NCI-H524 (cell line): ENCODE measurements at regions not wholly inside any gene's neighbourhood (a gene's known extent, or its start where the extent isn't known, plus 50 kb on each side); places are given as distances from the start of the nearest gene placed in this dataset.
A peak's percentile ranks its signal among the peaks of the same experiment; 100 is the strongest.

Source experiments
- DNase-seq, 2 experiments: peaks; one replicate each; lab custom pipeline; 2025; lab: John Stamatoyannopoulos, UW

DNA sequence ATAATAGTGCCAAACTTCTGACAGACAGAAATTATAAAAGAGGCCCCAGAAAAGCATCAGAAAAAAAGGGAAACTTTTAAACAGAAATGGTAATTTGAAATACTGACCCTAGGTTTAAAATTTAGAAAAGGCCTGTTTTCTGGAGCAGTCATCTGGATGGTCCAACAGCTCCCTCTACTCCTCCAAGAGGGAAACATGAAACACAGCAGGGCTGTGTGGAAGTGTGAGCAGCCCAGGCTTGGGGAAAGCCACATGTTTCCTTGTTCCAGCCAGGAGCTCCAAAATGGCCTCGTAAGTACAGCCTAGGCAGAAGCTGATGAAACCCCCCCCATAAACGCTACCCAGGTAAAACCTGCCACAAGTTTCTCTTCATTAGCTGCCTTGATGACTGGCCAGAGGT, 499.3 kb upstream of the ADAMTS16 start:
- peak; percentile 58 to 84 for DNase-seq

GRCh38 chr5:4642525-4642924, 497.6 kb upstream of the ADAMTS16 start:
- DNase-seq = no peak

GRCh38 chr5:4643190-4643589, 496.9 kb upstream of the ADAMTS16 start:
- no peak for DNase-seq

GRCh38 chr5:4643960-4644359, 496.2 kb upstream of the ADAMTS16 start:
- no peak for DNase-seq

DNA sequence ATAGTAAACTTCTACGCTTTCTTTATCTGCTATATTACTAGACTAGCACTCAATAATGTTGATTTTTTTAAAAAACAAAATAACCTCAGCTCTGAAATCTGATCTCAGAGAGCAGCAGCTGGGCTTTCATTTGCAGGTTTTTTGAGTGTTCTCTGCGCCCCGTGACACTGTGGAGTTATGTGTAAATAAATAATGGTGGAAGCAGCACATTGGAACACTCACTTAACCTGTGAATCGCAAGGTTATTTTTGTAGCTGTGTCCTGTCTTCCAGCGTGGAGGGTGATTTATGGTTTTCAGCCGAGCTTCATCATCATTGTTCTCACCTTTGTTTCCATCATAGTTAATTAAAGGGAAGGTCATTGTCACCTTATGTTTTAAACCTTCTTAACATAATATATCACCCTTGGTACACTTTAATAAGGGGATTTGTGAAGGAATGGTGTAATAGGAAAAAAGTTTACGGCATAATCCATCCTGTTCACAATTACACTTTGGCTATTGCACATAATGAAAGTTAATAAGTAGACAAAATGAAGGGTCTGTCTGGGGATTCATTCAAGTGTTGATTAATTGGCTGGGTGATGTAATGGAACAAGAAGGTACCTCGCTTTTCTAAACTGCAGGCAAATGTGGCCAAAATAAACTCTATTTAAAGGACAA, 493.3 kb upstream of the ADAMTS16 start:
- peak; percentile 58 to 73 for DNase-seq

GRCh38 chr5:4647955-4648354, 492.2 kb upstream of the ADAMTS16 start:
- DNase-seq = no peak

GRCh38 chr5:4651806-4652565, 488.1 kb upstream of the ADAMTS16 start:
- no peak for DNase-seq

GRCh38 chr5:4653475-4653874, 486.7 kb upstream of the ADAMTS16 start:
- DNase-seq = no peak

DNA sequence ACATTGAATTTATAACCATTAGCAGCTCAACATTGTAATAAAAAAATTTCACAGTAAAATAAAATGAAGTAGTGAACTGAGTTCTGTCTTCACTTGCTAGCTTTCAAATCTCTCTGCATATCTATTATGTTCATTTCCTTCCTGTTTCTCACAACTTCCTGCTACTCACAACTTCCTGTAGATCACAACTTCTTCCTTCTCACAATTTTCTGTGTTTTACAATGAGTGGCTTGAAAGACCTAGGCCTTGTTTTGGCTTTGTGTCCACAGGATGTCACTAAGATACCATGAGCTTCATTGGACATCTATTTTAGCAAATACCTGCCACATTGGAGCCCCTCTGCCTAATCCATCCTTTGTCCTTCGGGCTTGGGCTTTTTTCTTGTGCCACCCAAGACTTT, 480.3 kb upstream of the ADAMTS16 start:
- DNase-seq = no peak

DNA sequence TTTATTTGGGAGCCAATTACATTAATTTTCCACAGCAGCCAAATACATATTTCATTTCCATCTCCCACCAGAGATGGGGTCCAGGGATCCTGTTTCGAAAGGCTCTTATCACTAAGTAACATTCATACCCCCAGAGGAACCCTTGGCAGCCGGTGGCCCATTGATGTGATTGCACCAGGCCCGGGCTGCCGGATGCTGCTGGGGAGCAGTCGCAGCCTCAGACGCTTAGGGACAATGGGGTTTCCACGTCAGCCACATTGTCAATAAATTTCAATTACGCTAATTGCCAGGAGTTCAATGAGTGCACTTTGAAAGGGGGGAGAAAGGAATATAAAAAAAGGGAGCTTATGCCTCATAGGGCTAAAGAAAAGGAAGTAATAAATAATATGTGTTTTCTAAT, 478.8 kb upstream of the ADAMTS16 start:
- DNase-seq = no peak

- DNase-seq = no peak
Measured at GRCh38 chr5:4661836-4662235, 478.3 kb upstream of the ADAMTS16 start.

GRCh38 chr5:4662756-4663155, 477.4 kb upstream of the ADAMTS16 start:
- DNase-seq = peak; percentile 91 to 97

- no peak for DNase-seq
Measured at GRCh38 chr5:4665911-4666310, 474.2 kb upstream of the ADAMTS16 start.

DNA sequence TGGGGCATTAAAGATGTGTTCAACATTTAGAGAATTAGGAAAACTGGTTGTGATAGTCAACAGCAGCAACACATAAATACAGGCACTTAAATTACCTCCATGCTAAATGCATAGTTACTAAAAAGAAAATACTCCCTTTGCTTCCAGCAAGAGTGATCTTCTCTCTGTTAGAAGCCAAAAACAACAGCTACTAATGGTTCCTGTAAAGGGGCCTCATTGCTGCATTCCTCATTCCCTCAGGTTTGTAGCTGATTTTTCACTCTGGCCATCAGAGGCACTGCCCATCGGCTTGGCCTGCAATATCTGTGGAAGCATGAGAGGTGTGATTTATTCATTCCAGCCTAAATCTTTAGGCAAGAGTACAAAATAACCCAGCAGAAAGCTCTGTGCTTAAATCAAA, 466.0 kb upstream of the ADAMTS16 start:
- DNase-seq = no peak

DNA sequence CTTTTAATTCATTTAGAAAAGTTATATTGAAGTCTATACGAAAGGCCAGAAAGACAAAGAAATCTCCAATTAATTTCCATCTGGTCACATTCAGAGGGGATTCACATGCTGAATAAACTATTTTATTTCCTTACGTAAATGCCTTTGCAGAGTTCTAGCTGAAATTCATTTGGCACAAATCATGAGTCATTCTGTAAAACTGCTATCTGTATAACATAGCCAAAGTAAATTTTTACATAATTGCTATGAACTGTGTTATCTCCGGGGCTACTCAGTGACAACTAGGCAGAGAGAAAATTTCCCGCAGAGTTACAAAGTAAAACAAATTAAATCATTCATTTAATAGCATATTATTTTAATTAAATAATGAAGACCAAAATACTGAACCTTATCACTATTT, 463.2 kb upstream of the ADAMTS16 start:
- DNase-seq = no peak

DNA sequence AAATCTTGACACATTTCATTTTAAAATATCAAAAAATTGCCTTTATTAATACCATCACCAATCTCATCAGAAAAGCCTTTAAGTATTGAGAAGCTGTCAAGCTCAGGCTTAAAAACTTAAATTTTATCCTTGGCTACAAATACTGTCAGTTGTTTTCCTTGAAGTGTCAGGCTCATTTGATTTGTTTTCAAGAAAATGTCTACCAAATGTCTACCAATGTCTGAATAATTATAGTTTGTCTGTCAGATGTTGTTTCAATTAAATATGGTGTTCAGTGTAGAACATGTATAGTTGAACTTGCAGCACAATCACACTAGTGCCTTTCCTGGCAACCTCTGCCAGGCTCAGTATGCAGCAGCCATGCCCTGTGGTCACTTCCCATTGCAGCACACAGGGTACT, 455.2 kb upstream of the ADAMTS16 start:
- no peak for DNase-seq

- DNase-seq = no peak
Measured at GRCh38 chr5:4698596-4698995, 441.5 kb upstream of the ADAMTS16 start.

GRCh38 chr5:4699592-4699991, 440.5 kb upstream of the ADAMTS16 start:
- DNase-seq = no peak

DNA sequence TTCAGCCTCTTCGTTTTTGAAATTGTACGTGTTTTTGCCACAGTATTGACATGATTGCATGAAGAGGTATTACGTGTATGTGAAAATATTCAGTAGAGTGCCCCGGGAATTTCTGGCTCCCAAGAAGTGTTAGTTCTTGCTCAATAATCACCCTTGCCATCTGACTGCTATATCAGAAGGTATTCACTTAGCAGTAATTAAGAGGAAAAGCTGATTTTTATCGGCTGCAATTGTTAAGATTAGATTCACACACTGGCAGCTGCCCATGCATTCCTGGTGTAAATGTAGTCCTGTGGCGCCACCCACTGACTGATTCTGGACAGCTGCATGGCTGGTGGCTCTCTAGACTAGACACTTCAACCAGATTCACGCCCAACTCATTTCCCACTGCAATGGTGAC, 440.1 kb upstream of the ADAMTS16 start:
- peak; percentile 90 to 99 for DNase-seq

GRCh38 chr5:4700871-4701270, 439.3 kb upstream of the ADAMTS16 start:
- no peak for DNase-seq

DNA sequence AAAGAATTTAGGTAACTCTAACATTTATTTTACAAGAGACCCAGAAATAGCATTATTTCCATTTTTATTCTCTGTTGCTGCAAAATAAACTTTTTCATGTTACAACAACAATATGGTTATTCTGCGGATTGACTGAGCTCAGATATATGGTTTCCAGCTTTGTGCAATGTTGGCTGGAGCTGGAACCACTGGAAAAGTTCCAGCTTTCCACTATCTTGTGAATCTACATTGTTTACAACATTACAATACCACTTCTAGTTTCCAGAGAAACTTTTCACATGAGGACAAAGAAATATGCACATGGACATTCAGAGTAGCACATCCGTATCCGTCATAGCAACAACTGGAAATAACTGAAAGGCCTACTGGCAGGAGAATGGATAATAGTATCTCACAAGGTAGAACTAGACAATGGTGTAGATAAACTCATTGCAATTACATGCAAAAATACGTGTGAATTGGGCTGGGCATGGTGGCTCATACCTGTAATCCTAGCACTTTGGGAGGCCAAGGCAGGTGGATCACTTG, 436.1 kb upstream of the ADAMTS16 start:
- no peak for DNase-seq

- peak in 1 of 2 experiments; percentile 21 for DNase-seq
Measured at GRCh38 chr5:4704951-4705350, 435.2 kb upstream of the ADAMTS16 start.

DNA sequence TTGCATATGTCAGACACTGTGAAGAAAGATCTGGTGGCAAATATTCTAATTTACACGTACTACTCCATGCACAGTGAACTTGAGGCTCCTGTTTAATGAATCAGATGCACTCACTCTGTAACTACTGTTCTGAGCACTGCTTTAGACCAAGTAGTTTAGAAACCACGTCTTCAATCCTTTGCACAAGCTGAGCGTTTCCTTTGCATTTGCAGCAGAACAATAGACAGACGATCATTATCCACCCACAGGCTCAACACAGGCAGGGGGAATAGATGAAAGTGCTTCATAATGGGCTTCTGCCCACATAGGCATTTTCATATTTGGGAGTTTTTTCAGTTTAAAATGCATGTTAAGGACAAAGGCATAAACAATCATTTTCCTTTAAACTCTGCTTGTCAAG, 423.3 kb upstream of the ADAMTS16 start:
- no peak for DNase-seq

- DNase-seq = no peak
Measured at GRCh38 chr5:4717446-4717845, 422.7 kb upstream of the ADAMTS16 start.
